Lung (tissue), 11 donors: ENCODE measurements at regions not wholly inside any gene's neighbourhood (a gene's known extent, or its start where the extent isn't known, plus 50 kb on each side); places are given as distances from the start of the nearest gene placed in this dataset.

Experiments
- ATAC-seq: fragments of 200-7000 bp; cut with Tn5 transposase; one replicate; pipeline ENCODE4 v1.9.1; 2020; ENCODE audit warnings: moderate number of reproducible peaks; ENCODE audit not compliant: insufficient read depth, low FRiP score
- DNase-seq, 3 donors: peaks; one replicate each; pipeline ENCODE4 v3.0.0-alpha.2; 2013 to 2017
- H3K27ac ChIP-seq, 2 donors: one replicate each; pipeline ENCODE4 v1.5.1; 2013; ENCODE audit warnings: mild to moderate bottlenecking in 2 of 2, moderate library complexity in 2 of 2, control low read depth in 1 of 2, inconsistent platforms in 1 of 2, low read depth in 1 of 2, low read length in 1 of 2
- H3K27me3 ChIP-seq, 3 donors: one replicate each; pipeline ENCODE4 v1.5.1; 2013; ENCODE audit warnings: low read length in 2 of 3; ENCODE audit not compliant: control insufficient read depth in 3 of 3, insufficient read depth in 3 of 3
- H3K36me3 ChIP-seq, 4 donors: one replicate each; pipeline ENCODE4 v1.5.1; 2013; ENCODE audit warnings: low read length in 4 of 4, mild to moderate bottlenecking in 1 of 4, moderate library complexity in 1 of 4; ENCODE audit not compliant: control insufficient read depth in 4 of 4, insufficient read depth in 4 of 4
- H3K4me1 ChIP-seq, 5 donors: one replicate each; pipeline ENCODE4 v1.5.1; 2013; ENCODE audit warnings: low read length in 5 of 5, mild to moderate bottlenecking in 2 of 5, moderate library complexity in 1 of 5; ENCODE audit not compliant: control insufficient read depth in 5 of 5, insufficient read depth in 5 of 5
- H3K4me3 ChIP-seq: one replicate; pipeline ENCODE4 v1.5.1; 2013; ENCODE audit warnings: mild to moderate bottlenecking, control low read depth, moderate library complexity
- H3K9ac ChIP-seq, 2 donors: one replicate each; pipeline ENCODE4 v1.5.1; 2013; ENCODE audit warnings: low read length in 2 of 2, control low read depth in 1 of 2; ENCODE audit not compliant: insufficient read depth in 1 of 2
- H3K9me3 ChIP-seq, 4 donors: one replicate each; pipeline ENCODE4 v1.5.1; 2013; ENCODE audit warnings: low read length in 3 of 4, mild to moderate bottlenecking in 1 of 4, moderate library complexity in 1 of 4; ENCODE audit not compliant: control insufficient read depth in 4 of 4, insufficient read depth in 3 of 4
- WGBS, 2 donors: extraction: QIAGEN DNeasy Blood & Tissue Kit; methylation state at CpG; one replicate each; pipeline ENCODE4 v1.1.7; 2013; 5-methylcytosine and 5-hydroxymethylcytosine counted together
- TF ChIP-seq, protein P1 (sequence below): IDR thresholded peaks from 2 replicates; pipeline ENCODE4 v1.5.1; 2012; ENCODE audit warnings: mild to moderate bottlenecking; ENCODE audit errors: control extremely low read depth, extremely low read depth
- donor health status: control.
- donor health status: control.
- donor health status: Bipolar disorder and iron deficiency.
- donor health status: healthy.
- donor health status: DM: yes; HTN: yes; CAD: no.

DNA sequence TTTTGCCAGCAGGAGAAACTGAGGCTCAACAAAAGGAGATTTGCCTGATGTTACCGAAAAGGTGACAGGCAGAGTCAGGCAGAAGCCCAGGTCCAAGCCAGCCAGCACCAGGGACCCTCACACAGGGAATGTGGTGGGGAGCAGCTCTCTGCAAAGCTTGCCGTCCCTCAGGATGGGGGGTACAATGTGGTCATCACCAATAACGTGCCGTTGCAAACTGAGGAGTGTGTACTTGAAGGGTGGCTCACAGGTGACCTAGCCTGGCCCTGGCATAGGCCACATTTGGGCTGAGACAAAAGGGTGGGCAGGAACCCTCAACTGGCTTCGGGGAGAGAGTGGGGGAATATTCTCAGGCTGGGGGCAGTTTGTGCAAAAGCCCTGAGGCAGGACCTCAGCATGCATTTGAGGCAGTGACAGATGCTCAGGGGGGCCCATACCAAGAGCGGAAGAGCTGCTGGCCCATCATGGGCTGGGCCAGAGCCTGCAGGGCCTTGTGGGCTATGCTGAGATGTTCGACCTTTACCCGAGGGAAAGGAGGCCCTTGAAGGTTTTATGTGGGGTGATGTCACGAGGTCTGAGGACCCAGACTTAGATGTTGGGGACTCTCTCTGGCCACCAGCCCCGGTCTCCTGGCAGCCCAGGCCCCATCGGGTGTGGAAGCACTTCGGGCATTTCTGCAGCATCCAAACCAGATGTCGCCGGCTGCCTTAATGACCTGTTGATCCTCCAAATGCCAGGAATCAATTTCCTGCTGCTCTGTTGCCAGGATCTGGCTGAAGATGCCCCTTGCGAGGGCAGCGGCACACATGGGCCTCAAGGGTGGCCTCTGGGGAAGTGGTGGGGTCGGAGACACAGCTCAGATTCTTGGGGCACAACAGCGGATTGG lies 57.4 kb upstream of the SHISAL1 start:
- WGBS, 2 donors: 83 to 85% methylated on average over 18 of the region's 18 CpGs
- peak; percentile 43 to 58 (median 45) for DNase-seq

GRCh38 chr22:44369293-44369661 lies 56.5 kb upstream of the SHISAL1 start:
- H3K36me3 ChIP-seq: no peaks in the 10 kb centered on the region
- peaks cover 0 to 13% (median 3%) of the 10 kb centered on the region in 5 donors for H3K4me1 ChIP-seq
- H3K27me3 ChIP-seq: no peaks in the 10 kb centered on the region
- 88 to 89% methylated on average over 15 of the region's 15 CpGs for WGBS, 2 donors
- TF ChIP-seq, protein P1, sequence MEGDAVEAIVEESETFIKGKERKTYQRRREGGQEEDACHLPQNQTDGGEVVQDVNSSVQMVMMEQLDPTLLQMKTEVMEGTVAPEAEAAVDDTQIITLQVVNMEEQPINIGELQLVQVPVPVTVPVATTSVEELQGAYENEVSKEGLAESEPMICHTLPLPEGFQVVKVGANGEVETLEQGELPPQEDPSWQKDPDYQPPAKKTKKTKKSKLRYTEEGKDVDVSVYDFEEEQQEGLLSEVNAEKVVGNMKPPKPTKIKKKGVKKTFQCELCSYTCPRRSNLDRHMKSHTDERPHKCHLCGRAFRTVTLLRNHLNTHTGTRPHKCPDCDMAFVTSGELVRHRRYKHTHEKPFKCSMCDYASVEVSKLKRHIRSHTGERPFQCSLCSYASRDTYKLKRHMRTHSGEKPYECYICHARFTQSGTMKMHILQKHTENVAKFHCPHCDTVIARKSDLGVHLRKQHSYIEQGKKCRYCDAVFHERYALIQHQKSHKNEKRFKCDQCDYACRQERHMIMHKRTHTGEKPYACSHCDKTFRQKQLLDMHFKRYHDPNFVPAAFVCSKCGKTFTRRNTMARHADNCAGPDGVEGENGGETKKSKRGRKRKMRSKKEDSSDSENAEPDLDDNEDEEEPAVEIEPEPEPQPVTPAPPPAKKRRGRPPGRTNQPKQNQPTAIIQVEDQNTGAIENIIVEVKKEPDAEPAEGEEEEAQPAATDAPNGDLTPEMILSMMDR: no peak
- H3K4me3 ChIP-seq: no peak overlapping the region
- no peak overlapping the region for H3K9ac ChIP-seq
- no peak overlapping the region for H3K27ac ChIP-seq
- H3K9me3 ChIP-seq: peaks cover 0 to 6% (median 0%) of the 10 kb centered on the region in 4 donors
- ATAC-seq (no peak), DNase-seq (peak in 1 of 3 donors; percentile 9)

More for the DNA sequence above, 57.4 kb upstream of the SHISAL1 start:
- H3K9ac ChIP-seq: no peak overlapping the region
- ATAC-seq: no peak
- no peak overlapping the region for H3K4me3 ChIP-seq
- TF ChIP-seq, protein P1: no peak
- no peaks in the 10 kb centered on the region for H3K27me3 ChIP-seq
- H3K9me3 ChIP-seq: peaks cover 0 to 6% (median 0%) of the 10 kb centered on the region in 4 donors
- no peak overlapping the region for H3K27ac ChIP-seq
- H3K36me3 ChIP-seq: no peaks in the 10 kb centered on the region
- peaks cover 0 to 9% (median 3%) of the 10 kb centered on the region in 5 donors for H3K4me1 ChIP-seq

- no peak overlapping the region for H3K27ac ChIP-seq
- 86 to 93% methylated on average over 16 of the region's 16 CpGs for WGBS, 2 donors
- no peak overlapping the region for H3K4me3 ChIP-seq
- ATAC-seq: no peak
- DNase-seq: peak in 1 of 3 donors; percentile 9
- H3K9ac ChIP-seq: no peak overlapping the region
- no peaks in the 10 kb centered on the region for H3K36me3 ChIP-seq
- H3K4me1 ChIP-seq: peaks cover 0 to 17% (median 6%) of the 10 kb centered on the region in 5 donors
- TF ChIP-seq, protein P1: no peak
- H3K27me3 ChIP-seq: no peaks in the 10 kb centered on the region
- peaks cover 0 to 6% (median 0%) of the 10 kb centered on the region in 4 donors for H3K9me3 ChIP-seq
These were observed 56.0 kb upstream of the SHISAL1 start for GRCh38 chr22:44368611-44369292.
